Left ventricle myocardium inferior (tissue), 1 donor: ENCODE measurements at regions not wholly inside any gene's neighbourhood (a gene's known extent, or its start where the extent isn't known, plus 50 kb on each side); places are given as distances from the start of the nearest gene placed in this dataset.

Experiments used
- DNase-seq: peaks from one replicate; pipeline ENCODE4 v3.0.0-alpha.2; 2020
- H3K27ac ChIP-seq: fragments of 200-600 bp; replicated peaks from 2 replicates; pipeline ENCODE4 v1.8.0; 2021
- H3K27me3 ChIP-seq: fragments of 200-600 bp; 2 replicates; pipeline ENCODE4 v1.8.0; 2021; ENCODE audit warnings: low read depth
- H3K36me3 ChIP-seq: fragments of 200-600 bp; 2 replicates; pipeline ENCODE4 v1.8.0; 2021
- H3K4me1 ChIP-seq: fragments of 200-600 bp; 2 replicates; pipeline ENCODE4 v1.8.0; 2021
- H3K4me3 ChIP-seq: fragments of 200-600 bp; 2 replicates; pipeline ENCODE4 v1.8.0; 2021; ENCODE audit warnings: mild to moderate bottlenecking, moderate library complexity
- H3K9me3 ChIP-seq: fragments of 200-600 bp; replicated peaks from 2 replicates; pipeline ENCODE4 v1.8.0; 2021
- intact Hi-C: fragments of 100-400 bp; cut with micrococcal nuclease; formaldehyde crosslinking; loops from one replicate; pipeline ENCODE4 v1.11.0; 2022
- TF ChIP-seq, protein P1 (sequence below): fragments of 200-600 bp; IDR thresholded peaks from 2 replicates; pipeline ENCODE4 v1.8.0; 2021; ENCODE audit warnings: antibody characterized with exemption, mild to moderate bottlenecking, borderline replicate concordance
- donor health status: DM: no; HTN: yes; CAD: no; lungs with severe emphysema.

DNA sequence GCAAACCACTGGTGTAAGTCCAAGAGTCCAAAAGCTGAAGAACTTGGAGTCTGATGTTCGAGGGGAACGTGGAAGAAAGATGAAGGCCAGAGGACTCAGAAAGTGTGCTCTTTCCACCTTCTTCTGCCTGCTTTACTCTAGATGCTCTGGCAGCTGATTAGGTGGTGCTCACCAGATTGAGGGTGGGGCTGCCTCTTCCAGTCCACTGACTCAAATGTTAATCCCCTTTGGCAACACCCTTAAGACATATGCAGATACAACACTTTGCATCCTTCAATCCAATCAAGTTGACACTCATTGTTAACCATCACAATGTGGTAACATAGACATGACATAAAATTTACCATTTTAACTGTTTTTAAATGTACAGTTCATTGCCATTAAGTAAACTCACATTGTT is 249.5 kb downstream of the COG6 start:
- Histone ChIP-seq H3K4me1 (peaks cover 12% of the 10 kb centered on the region), H3K36me3 (no peaks in the 10 kb centered on the region), H3K27me3 (no peaks in the 10 kb centered on the region), H3K9me3 (no peaks in the 10 kb centered on the region), H3K4me3 (no peak overlapping the region), H3K27ac (no peak overlapping the region)
- TF ChIP-seq, protein P1, sequence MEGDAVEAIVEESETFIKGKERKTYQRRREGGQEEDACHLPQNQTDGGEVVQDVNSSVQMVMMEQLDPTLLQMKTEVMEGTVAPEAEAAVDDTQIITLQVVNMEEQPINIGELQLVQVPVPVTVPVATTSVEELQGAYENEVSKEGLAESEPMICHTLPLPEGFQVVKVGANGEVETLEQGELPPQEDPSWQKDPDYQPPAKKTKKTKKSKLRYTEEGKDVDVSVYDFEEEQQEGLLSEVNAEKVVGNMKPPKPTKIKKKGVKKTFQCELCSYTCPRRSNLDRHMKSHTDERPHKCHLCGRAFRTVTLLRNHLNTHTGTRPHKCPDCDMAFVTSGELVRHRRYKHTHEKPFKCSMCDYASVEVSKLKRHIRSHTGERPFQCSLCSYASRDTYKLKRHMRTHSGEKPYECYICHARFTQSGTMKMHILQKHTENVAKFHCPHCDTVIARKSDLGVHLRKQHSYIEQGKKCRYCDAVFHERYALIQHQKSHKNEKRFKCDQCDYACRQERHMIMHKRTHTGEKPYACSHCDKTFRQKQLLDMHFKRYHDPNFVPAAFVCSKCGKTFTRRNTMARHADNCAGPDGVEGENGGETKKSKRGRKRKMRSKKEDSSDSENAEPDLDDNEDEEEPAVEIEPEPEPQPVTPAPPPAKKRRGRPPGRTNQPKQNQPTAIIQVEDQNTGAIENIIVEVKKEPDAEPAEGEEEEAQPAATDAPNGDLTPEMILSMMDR, result no peak
- no peak for DNase-seq
- intact Hi-C loops, result no loop called here

GRCh38 chr13:39909634-39910033 is 254.2 kb downstream of the COG6 start:
- Histone ChIP-seq H3K4me1 (peaks cover 21% of the 10 kb centered on the region), H3K9me3 (no peaks in the 10 kb centered on the region), H3K27ac (no peak overlapping the region), H3K4me3 (no peak overlapping the region), H3K27me3 (no peaks in the 10 kb centered on the region), H3K36me3 (no peaks in the 10 kb centered on the region)
- intact Hi-C loops, result no loop called here
- no peak for DNase-seq
- TF ChIP-seq, protein P1, result no peak

- intact Hi-C loops, result no loop called here
- Histone ChIP-seq H3K27ac (no peak overlapping the region), H3K4me1 (peaks cover 25% of the 10 kb centered on the region), H3K27me3 (no peaks in the 10 kb centered on the region), H3K9me3 (no peaks in the 10 kb centered on the region), H3K4me3 (no peak overlapping the region), H3K36me3 (no peaks in the 10 kb centered on the region)
- no peak for DNase-seq
- TF ChIP-seq, protein P1, result no peak
Observed at GRCh38 chr13:39910041-39910440, 254.6 kb downstream of the COG6 start.

DNA sequence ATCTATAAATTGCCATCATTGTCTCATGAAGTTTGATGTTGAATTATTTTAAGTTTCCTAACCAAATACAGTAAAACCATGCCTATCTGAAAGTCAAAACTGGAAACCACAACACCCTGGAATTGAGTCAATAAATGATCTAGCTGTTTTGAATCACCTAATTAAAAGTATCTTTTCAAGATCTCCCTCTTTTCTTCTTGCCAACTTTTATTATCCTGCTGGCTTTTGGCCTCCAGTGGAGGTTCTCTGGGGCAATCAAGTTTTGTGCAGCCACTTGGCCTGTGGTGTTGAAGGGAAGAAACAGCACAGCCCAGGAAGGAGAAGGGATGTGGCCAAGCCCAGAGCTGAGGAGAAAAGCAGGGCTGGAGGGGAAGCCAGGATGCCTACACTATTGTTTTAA is 255.4 kb downstream of the COG6 start:
- Histone ChIP-seq H3K27me3 (no peaks in the 10 kb centered on the region), H3K9me3 (no peaks in the 10 kb centered on the region), H3K27ac (peak overlapping the region; percentile 14), H3K4me3 (no peak overlapping the region), H3K36me3 (no peaks in the 10 kb centered on the region), H3K4me1 (peaks cover 25% of the 10 kb centered on the region)
- intact Hi-C loops, result no loop called here
- peak; percentile 35 for DNase-seq
- TF ChIP-seq, protein P1, result no peak

GRCh38 chr13:39913339-39913738 is 257.9 kb downstream of the COG6 start:
- intact Hi-C loops, result no loop called here
- Histone ChIP-seq H3K9me3 (no peaks in the 10 kb centered on the region), H3K4me3 (no peak overlapping the region), H3K27me3 (no peaks in the 10 kb centered on the region), H3K4me1 (peaks cover 25% of the 10 kb centered on the region), H3K36me3 (no peaks in the 10 kb centered on the region), H3K27ac (peak overlapping the region; percentile 48)
- TF ChIP-seq, protein P1, result no peak
- DNase-seq, result no peak

DNA sequence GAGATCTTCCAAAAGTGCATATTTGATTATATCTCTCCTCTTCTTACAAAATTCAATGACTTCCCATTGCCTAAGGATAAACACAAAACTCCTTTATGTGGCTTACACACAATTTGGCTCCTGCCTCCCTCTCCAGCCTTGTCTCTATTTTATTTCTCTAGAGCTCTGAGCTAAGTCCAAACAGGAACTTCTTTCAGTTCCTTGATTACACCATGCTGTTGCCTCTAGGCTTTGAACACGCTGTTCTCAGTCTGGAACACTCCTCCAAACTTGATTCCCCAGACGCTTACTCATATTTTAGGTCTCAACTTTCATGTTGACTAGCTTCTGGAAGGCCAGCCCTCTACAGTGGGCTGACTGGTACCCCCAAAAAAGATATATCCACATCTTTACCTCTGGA is 258.5 kb downstream of the COG6 start:
- peak overlapping the region; percentile 63 for H3K27ac ChIP-seq

More for the DNA sequence above, 258.5 kb downstream of the COG6 start:
- intact Hi-C loops, result no loop called here
- H3K36me3 ChIP-seq, result no peaks in the 10 kb centered on the region
- TF ChIP-seq, protein P1, result no peak
- peaks cover 25% of the 10 kb centered on the region for H3K4me1 ChIP-seq
- no peak for DNase-seq
- H3K9me3 ChIP-seq, result no peaks in the 10 kb centered on the region
- no peak overlapping the region for H3K4me3 ChIP-seq
- H3K27me3 ChIP-seq, result no peaks in the 10 kb centered on the region
